ENCODE measurements at regions not wholly inside any gene's neighbourhood (a gene's known extent, or its start where the extent isn't known, plus 50 kb on each side); places are given as distances from the start of the nearest gene placed in this dataset.
"Not testable (repeated sequence)": the region's sequence is repeated elsewhere in the genome, so short reads cannot be mapped to it uniquely, and the experiment has no call there.

DNA sequence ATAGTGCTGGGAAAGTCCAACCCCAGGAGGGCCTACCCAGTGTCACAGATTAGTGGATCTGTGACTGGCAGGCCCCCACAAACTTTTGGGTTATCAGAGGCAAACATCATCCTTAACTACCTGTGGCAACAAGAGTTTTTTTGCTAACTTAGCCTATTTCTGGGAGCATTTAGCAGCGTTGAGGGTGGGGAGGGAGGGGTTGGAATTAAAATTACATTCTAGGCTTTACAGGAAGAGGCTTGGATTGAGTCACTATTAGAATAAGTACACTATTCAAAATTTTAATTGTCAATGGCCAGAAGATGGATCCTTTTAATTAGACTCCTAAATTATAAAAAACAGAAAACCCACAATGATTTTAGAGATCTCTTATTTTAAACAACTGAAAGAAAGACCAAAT is 267.9 kb upstream of the NPSR1 start:
- H3K4me3 Mint-ChIP-seq = no peak overlapping the region
- no peak overlapping the region for H3K27ac Mint-ChIP-seq
- H3K4me1 Mint-ChIP-seq = no peaks in the 10 kb centered on the region
- no peaks in the 10 kb centered on the region for H3K9me3 ChIP-seq (ENCODE audit: control insufficient read depth, low read length, poor library complexity, severe bottlenecking)
- DNase-seq = no peak
- no peak for ATAC-seq
- no peaks in the 10 kb centered on the region for H3K27me3 Mint-ChIP-seq
- no peaks in the 10 kb centered on the region for H3K36me3 Mint-ChIP-seq (ENCODE audit: low read depth)

GRCh38 chr7:34392972-34393371 is 265.0 kb upstream of the NPSR1 start:
- H3K4me1 Mint-ChIP-seq = no peaks in the 10 kb centered on the region
- no peaks in the 10 kb centered on the region for H3K9me3 ChIP-seq (ENCODE audit: control insufficient read depth, low read length, poor library complexity, severe bottlenecking)
- H3K27me3 Mint-ChIP-seq = no peaks in the 10 kb centered on the region
- no peak overlapping the region for H3K4me3 Mint-ChIP-seq
- ATAC-seq = no peak
- no peak overlapping the region for H3K27ac Mint-ChIP-seq
- no peaks in the 10 kb centered on the region for H3K36me3 Mint-ChIP-seq (ENCODE audit: low read depth)
- DNase-seq = no peak

DNA sequence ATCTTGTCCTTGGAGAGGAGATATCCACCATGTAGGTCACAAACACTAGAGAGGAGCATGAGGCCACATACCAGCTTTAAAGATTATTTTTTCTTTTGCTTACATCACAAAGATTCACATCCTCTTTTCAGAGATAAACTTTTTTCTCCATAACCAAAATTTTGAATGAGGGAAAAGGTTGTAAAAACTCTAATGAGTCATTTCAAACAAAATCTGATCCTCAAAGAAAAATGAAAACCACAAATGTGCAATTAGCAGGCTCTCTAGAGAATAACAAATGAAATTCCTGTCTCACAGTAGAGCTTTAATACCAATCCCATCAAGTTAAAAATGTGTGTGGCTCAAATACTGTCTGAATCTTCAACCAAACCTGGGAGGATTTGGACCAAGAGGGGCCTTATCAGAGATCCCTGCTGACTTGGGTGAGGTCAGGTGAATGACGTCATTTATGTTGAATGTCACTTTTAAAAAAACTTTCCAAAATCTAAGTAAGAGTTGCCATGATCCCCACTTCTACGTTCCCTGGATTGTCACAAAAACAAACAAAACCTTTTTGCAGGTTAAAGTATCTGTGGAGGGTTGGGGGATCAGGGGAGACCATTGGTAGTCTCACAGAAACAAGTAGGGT is 261.5 kb upstream of the NPSR1 start:
- H3K4me3 Mint-ChIP-seq = no peak overlapping the region
- H3K27ac Mint-ChIP-seq = no peak overlapping the region
- DNase-seq (no peak), ATAC-seq (no peak)
- no peaks in the 10 kb centered on the region for H3K9me3 ChIP-seq (ENCODE audit: control insufficient read depth, low read length, poor library complexity, severe bottlenecking)
- H3K4me1 Mint-ChIP-seq = no peaks in the 10 kb centered on the region
- no peaks in the 10 kb centered on the region for H3K36me3 Mint-ChIP-seq (ENCODE audit: low read depth)
- H3K27me3 Mint-ChIP-seq = no peaks in the 10 kb centered on the region

GRCh38 chr7:34401776-34402175 is 256.2 kb upstream of the NPSR1 start:
- Mint-ChIP-seq H3K4me3 (no peak overlapping the region), H3K27me3 (no peaks in the 10 kb centered on the region), H3K4me1 (no peaks in the 10 kb centered on the region), H3K36me3 (ENCODE audit: low read depth) (no peaks in the 10 kb centered on the region), H3K27ac (no peak overlapping the region)
- no peak for DNase-seq
- H3K9me3 ChIP-seq (ENCODE audit: control insufficient read depth, low read length, poor library complexity, severe bottlenecking) = no peaks in the 10 kb centered on the region
- ATAC-seq = no peak

GRCh38 chr7:34406848-34407530 is 251.0 kb upstream of the NPSR1 start:
- DNase-seq (no peak), ATAC-seq (no peak)
- H3K27ac Mint-ChIP-seq = no peak overlapping the region
- H3K9me3 ChIP-seq (ENCODE audit: control insufficient read depth, low read length, poor library complexity, severe bottlenecking) = no peaks in the 10 kb centered on the region
- H3K36me3 Mint-ChIP-seq (ENCODE audit: low read depth) = no peaks in the 10 kb centered on the region
- no peaks in the 10 kb centered on the region for H3K27me3 Mint-ChIP-seq
- no peaks in the 10 kb centered on the region for H3K4me1 Mint-ChIP-seq
- H3K4me3 Mint-ChIP-seq = no peak overlapping the region

DNA sequence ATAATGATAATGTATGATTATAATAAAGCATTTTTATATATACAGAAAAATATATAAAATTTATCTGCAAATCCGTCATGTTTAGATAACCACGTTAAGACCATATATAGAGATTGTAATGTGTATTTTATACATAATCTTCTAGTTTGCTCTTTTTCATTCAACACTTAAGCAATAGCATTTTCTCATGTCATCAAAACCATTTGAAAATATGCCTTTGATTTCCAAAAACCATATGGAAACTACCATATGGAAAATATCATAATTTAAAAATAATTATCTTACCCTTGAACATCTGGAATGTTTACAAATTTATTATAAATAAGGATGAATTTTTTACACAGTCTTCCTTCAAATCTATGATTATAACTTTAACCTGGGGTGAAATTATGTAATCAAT is 250.4 kb upstream of the NPSR1 start:
- H3K4me3 Mint-ChIP-seq = no peak overlapping the region
- no peaks in the 10 kb centered on the region for H3K27me3 Mint-ChIP-seq
- H3K4me1 Mint-ChIP-seq = no peaks in the 10 kb centered on the region
- ATAC-seq (no peak), DNase-seq (no peak)
- no peaks in the 10 kb centered on the region for H3K9me3 ChIP-seq (ENCODE audit: control insufficient read depth, low read length, poor library complexity, severe bottlenecking)
- no peak overlapping the region for H3K27ac Mint-ChIP-seq
- no peaks in the 10 kb centered on the region for H3K36me3 Mint-ChIP-seq (ENCODE audit: low read depth)

- no peaks in the 10 kb centered on the region for H3K4me1 Mint-ChIP-seq
- DNase-seq = no peak
- no peaks in the 10 kb centered on the region for H3K36me3 Mint-ChIP-seq (ENCODE audit: low read depth)
- H3K9me3 ChIP-seq (ENCODE audit: control insufficient read depth, low read length, poor library complexity, severe bottlenecking) = no peaks in the 10 kb centered on the region
- no peak overlapping the region for H3K4me3 Mint-ChIP-seq
- H3K27me3 Mint-ChIP-seq = no peaks in the 10 kb centered on the region
- no peak for ATAC-seq
- H3K27ac Mint-ChIP-seq = no peak overlapping the region
Measured at GRCh38 chr7:34417781-34418180, 240.2 kb upstream of the NPSR1 start.

- H3K4me1 Mint-ChIP-seq = no peaks in the 10 kb centered on the region
- H3K27me3 Mint-ChIP-seq = no peaks in the 10 kb centered on the region
- ATAC-seq = no peak
- no peak overlapping the region for H3K4me3 Mint-ChIP-seq
- H3K9me3 ChIP-seq (ENCODE audit: control insufficient read depth, low read length, poor library complexity, severe bottlenecking) = no peaks in the 10 kb centered on the region
- H3K27ac Mint-ChIP-seq = no peak overlapping the region
- DNase-seq = no peak
- H3K36me3 Mint-ChIP-seq (ENCODE audit: low read depth) = no peaks in the 10 kb centered on the region
Measured at GRCh38 chr7:34421526-34421925, 236.5 kb upstream of the NPSR1 start.

DNA sequence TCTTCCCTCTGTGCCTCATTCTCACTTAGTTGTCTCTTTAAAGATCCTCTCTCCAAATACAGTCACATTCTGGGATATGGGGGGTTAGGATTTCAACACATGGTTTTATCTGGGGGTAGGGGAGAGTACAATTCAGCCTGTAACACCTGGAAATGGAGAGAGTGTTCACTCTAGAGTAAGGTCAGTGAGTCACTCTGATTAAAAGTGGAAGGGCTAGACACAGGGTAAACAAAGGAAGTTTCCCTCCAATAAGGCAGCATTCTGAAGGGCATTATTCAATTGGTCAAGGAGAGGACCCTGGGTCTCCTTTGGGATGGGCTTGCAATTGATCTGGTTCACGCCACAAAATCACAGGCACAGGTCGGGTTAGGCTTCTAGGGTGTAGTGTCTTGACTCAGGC is 232.8 kb upstream of the NPSR1 start:
- no peaks in the 10 kb centered on the region for H3K36me3 Mint-ChIP-seq (ENCODE audit: low read depth)
- DNase-seq (no peak), ATAC-seq (no peak)
- no peak overlapping the region for H3K27ac Mint-ChIP-seq
- no peaks in the 10 kb centered on the region for H3K4me1 Mint-ChIP-seq
- no peaks in the 10 kb centered on the region for H3K9me3 ChIP-seq (ENCODE audit: control insufficient read depth, low read length, poor library complexity, severe bottlenecking)
- H3K27me3 Mint-ChIP-seq = no peaks in the 10 kb centered on the region
- H3K4me3 Mint-ChIP-seq = no peak overlapping the region

DNA sequence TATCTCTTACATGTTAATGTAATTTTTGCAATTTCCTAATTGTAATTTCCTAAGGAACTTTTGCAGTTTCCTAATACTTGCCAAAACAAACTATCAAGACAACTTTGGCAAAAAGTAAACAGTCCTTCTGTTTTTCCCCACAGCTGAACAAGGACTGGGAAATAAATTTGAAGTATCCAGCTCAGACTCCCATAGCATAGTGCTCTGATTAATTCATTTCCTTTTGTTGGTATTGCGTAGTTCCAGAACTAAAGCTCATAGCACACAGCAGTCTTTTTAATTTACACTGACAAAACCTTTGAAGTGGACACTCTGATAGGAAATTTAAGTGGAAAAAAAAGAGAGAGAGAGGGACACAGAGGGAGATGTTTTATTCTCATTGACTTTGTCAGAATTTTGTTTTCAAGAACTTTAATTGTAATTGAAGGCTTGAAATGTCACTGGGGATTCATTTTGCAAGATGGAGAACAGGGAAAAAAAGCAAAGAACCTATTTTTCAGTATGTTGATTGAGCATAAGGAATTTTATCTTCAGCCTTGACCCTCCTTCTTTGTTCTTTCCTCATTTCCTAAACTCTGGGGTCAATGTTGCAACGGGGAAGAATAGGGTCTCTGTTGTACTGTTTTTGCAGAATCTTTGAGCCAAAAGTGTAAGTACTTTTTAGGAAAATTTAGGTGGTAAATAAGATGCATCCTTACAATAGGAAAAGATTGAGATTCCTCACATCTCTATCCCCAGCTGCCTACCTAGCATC is 232.2 kb upstream of the NPSR1 start:
- DNase-seq (no peak), ATAC-seq (no peak)
- no peaks in the 10 kb centered on the region for H3K9me3 ChIP-seq (ENCODE audit: control insufficient read depth, low read length, poor library complexity, severe bottlenecking)
- H3K4me3 Mint-ChIP-seq = no peak overlapping the region
- H3K27me3 Mint-ChIP-seq = no peaks in the 10 kb centered on the region
- H3K4me1 Mint-ChIP-seq = no peaks in the 10 kb centered on the region
- H3K27ac Mint-ChIP-seq = no peak overlapping the region
- H3K36me3 Mint-ChIP-seq (ENCODE audit: low read depth) = no peaks in the 10 kb centered on the region

DNA sequence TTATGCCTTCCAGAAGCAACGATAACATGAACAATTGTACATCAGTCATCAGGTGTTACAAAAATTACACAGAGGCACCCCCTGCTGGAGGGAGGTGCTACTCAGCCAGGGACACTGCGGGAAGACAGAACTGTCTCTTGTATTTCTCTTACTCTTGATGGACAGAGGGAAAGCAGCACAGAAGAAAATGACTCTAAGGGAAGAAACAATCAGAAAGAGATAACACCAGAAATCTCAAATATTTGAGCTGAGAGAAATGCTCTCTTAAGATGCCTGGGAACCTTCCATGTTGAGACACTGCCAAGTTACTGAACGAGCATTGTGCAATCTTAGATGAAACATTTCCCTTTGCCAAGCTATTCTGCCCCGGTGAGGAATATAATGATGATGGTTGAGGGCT is 227.6 kb upstream of the NPSR1 start:
- no peak overlapping the region for H3K4me3 Mint-ChIP-seq
- no peak for DNase-seq
- no peaks in the 10 kb centered on the region for H3K4me1 Mint-ChIP-seq
- ATAC-seq = no peak
- no peaks in the 10 kb centered on the region for H3K9me3 ChIP-seq (ENCODE audit: control insufficient read depth, low read length, poor library complexity, severe bottlenecking)
- H3K36me3 Mint-ChIP-seq (ENCODE audit: low read depth) = no peaks in the 10 kb centered on the region
- H3K27me3 Mint-ChIP-seq = no peaks in the 10 kb centered on the region
- H3K27ac Mint-ChIP-seq = no peak overlapping the region

DNA sequence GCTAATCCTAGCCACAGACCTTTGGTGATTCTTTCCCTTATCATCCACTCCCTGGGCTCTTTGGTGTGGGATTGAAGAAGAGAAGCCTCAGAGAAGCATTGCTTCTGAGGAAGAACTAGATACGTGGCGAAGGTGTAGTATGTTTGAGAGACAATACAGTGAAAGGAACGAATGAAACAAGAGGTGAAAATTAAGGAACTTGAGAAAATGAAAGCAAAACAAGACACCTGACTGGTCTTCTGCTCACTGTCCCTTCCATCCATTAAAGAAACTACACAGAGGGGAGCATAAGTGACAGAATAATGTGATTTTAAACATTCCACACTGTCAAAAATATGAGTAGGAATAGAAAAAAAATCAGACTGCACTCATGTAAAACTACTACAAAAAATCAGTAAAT is 219.6 kb upstream of the NPSR1 start:
- Mint-ChIP-seq H3K4me1 (no peaks in the 10 kb centered on the region), H3K27ac (no peak overlapping the region), H3K27me3 (no peaks in the 10 kb centered on the region), H3K4me3 (no peak overlapping the region), H3K36me3 (ENCODE audit: low read depth) (no peaks in the 10 kb centered on the region)
- ATAC-seq (no peak), DNase-seq (no peak)
- no peaks in the 10 kb centered on the region for H3K9me3 ChIP-seq (ENCODE audit: control insufficient read depth, low read length, poor library complexity, severe bottlenecking)

DNA sequence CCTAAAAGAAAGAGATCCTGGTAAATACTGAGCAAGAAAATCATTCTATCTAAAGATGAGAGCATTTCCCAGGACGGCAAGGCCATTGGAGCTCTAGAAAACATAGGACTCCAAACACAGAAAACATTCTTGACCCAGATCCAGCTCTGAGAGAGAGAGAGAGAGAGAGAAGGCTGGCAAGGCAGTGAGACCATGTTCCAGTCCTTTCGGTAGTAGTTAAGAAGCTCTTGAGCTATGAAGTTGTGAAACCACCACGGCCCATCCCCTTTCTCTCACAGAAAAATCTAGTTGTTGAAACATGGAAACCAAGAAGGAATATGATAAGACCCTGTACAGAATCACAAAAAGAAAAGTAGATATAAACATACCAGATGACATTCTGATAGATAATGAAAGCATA is 212.4 kb upstream of the NPSR1 start:
- Mint-ChIP-seq H3K27ac (no peak overlapping the region), H3K36me3 (ENCODE audit: low read depth) (no peaks in the 10 kb centered on the region), H3K27me3 (no peaks in the 10 kb centered on the region), H3K4me3 (no peak overlapping the region), H3K4me1 (no peaks in the 10 kb centered on the region)
- H3K9me3 ChIP-seq (ENCODE audit: control insufficient read depth, low read length, poor library complexity, severe bottlenecking) = no peaks in the 10 kb centered on the region
- DNase-seq = no peak
- no peak for ATAC-seq

- H3K27ac Mint-ChIP-seq; H3K4me1 Mint-ChIP-seq; ATAC-seq; H3K36me3 Mint-ChIP-seq (ENCODE audit: low read depth); H3K9me3 ChIP-seq (ENCODE audit: control insufficient read depth, low read length, poor library complexity, severe bottlenecking); H3K4me3 Mint-ChIP-seq; H3K27me3 Mint-ChIP-seq; DNase-seq: not testable (repeated sequence)
Measured at GRCh38 chr7:34448531-34448930, 209.5 kb upstream of the NPSR1 start.
